Kidney tubule cell (primary cell): ENCODE measurements at regions not wholly inside any gene's neighbourhood (a gene's known extent, or its start where the extent isn't known, plus 50 kb on each side); places are given as distances from the start of the nearest gene placed in this dataset.

Source experiments
- DNase-seq: peaks from one replicate; pipeline ENCODE4 v3.0.0-alpha.2; 2018; ENCODE audit warnings: low spot score

DNA sequence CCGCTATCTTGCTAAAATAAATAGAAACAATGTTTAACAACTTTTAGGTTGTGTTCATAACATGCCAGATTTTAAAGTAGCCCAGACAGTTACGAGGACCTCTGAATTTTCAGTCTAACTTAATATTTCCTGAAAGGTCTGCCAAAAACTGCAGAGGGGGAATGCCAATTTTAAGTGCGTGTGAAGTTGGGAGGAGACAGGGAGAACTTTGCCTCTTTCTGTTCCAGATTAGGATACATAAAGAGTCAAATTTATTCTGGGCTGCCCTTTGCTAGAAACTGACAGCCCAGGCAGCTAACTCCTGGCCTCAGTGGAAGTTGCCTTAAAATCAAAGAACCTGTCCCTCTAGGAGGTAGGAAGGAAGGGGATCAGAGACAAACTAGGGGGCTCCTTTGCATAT, 52.3 kb upstream of the PIP4K2A start:
- DNase-seq = no peak

- DNase-seq = no peak
Observed at GRCh38 chr10:22765660-22766547, 51.5 kb upstream of the PIP4K2A start.

DNA sequence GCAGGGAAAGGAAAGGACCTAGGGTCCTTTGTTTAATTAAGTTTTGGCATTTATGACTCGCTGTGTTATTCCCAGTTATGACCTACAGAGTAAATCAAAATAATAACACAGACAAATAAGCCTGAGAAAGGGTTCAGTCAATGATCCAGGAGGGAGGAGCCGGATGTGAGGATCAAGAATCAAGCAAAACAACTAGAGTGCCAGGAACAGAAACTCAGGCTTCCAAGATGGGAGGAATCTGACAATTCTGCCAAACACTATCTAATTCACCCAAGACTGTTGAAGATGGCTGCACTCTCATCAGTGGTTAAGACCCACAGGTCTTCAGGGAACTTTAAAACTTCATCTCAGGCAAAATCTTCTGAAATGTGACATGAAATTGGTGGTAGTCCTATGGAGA, 50.3 kb upstream of the PIP4K2A start:
- no peak for DNase-seq
